ENCODE measurements at regions not wholly inside any gene's neighbourhood (a gene's known extent, or its start where the extent isn't known, plus 50 kb on each side); places are given as distances from the start of the nearest gene placed in this dataset.

- in situ Hi-C loops (cut with MboI; ENCODE audit: low sequenced_read_pairs): no loop called here
Measured at GRCh38 chr11:116537121-116537520, 235.7 kb downstream of the BUD13 start.

DNA sequence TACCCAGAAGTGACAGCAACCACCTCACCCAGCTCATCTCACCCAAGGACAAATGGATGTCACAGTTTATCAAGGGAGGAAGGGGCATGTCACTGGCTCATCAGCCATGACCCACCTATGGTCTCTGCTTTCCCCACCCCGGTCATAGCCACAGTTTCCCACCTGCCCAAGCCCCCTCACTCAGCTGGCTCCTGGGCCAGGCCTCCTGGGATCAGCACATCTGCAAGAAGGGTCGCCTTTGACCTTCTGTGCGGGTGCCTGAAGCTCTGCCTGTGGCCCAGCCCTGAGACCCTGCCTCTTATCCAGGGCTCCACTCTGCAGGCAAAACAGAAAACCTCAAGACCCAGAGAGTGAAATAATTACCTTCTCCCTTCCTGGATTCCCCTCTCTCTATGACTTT is 236.4 kb downstream of the BUD13 start:
- in situ Hi-C loops (cut with MboI; ENCODE audit: low sequenced_read_pairs): no loop called here

DNA sequence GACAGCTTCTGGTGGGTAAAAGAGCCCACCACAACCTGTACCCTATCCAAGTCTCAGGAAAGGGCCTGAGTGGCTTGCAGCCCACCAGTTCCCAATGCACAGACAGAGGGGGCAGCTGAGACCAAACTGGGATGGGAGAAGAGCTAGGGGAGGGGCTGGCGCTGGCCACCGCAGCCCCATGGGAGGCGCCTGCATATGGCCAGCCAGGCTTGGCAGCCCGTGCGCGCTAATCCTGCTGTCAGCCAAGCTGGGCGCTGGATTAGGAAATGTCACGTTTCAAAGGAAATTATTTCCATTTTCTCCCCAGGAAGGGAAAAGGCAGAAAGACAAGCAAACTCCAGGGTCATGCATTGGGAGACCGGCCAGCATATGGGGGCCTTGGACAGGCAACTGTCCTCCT is 236.8 kb downstream of the BUD13 start:
- in situ Hi-C loops (cut with MboI; ENCODE audit: low sequenced_read_pairs): no loop called here

DNA sequence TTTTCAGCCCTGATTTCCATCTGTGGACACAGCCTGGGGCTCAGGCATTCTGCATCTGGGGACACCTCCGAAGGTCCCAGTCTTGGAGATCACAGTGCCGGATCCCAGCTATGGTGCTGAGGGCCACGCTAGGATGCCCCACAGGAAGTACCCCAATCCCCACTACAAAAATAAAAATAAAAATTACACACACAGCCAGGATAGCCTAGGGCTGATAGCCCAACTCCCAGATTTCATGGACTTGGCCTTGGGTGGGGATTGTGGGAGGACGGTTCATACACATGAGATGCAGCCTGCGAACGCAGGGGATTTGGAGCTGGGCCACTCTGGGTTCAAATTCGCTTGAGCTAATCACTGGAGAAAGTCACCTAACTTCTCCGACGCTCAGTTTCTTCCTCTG is 237.7 kb downstream of the BUD13 start:
- in situ Hi-C loops (cut with MboI; ENCODE audit: low sequenced_read_pairs): no loop called here

DNA sequence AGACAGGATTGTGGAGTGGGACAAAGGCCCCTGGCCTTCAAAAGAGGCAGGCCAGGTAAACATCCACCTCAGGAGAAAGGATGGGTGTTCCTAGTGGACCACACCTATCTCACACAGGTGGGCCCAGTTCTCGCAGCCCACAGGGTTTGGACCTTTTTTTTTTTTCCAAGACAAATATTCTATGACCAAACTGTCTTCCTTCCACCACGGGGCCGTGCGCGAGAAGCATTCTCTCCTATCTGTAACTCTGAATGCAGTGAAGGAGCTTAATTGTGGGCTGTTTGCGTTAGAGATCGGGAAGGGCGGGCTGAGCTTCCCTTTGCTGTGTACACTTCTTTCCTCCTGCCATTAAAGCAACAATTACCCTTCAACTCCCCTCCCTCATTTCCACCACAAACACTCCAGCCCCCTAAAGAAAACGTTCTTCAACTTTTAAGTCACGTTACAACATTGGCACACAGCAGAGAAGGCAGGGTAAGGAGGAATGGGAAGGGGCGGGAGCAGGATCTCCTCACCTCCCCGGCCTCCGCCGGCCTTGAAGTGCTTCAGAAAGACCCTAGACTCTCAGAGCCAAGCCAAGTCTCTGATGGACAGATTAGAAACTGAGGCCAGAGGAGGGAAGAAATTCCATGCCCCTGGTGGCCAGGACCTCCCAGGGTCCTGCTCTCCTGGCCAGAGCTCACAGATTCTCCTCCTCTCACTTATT is 238.4 kb downstream of the BUD13 start:
- in situ Hi-C loops (cut with MboI; ENCODE audit: low sequenced_read_pairs): no loop called here

DNA sequence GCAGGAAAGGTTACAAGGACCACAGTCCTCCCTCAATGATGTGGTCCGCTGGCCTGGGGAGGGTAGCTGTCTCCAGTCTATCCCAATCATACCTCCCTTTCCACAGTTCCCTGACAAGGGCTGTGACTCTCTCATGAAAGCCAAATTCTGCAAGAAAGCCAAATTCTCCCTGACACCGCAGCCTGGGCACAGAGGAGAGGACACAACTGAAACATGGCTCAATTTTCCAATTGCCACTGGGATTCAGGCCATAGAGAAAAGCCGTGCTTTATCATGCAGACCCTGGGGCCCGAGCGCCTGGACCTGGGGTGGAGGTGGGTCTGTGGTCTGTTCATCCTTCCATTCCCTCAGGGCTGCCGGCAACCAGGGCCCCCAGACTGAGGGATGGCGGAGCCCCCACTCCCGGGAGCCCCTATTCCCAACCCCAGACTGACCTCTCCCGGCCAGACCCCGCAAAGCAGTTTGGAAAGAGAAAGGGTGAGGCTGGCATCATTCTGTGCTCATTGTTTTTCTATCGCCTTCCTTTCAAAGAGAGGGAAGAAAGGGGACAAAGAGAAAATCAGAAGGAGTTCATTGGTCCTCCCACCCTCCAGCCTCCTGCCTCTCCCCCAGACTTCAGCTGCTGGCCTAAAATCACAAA is 239.5 kb downstream of the BUD13 start:
- in situ Hi-C loops (cut with MboI; ENCODE audit: low sequenced_read_pairs): no loop called here

DNA sequence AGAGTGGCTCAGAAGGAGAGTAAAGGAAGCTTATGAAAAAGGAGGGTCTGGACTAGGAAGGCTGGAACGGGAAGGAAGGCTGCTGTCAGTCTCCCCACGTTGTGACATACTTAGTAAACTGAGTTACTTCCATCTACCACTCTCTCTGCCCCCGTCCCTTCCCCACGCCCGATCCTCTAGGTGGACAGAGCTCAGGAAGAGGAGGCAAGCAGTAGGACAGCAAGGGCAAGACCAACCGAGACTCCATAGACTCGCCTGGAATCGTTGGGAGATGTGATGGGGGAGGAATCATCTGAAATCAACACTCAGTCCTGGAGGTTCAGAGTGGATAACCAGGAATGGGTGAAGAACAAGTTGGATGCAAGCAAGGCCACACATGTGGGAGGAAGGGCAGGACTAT is 240.7 kb downstream of the BUD13 start:
- in situ Hi-C loops (cut with MboI; ENCODE audit: low sequenced_read_pairs): no loop called here

GRCh38 chr11:116530705-116531104 is 242.1 kb downstream of the BUD13 start:
- in situ Hi-C loops (cut with MboI; ENCODE audit: low sequenced_read_pairs): no loop called here

- in situ Hi-C loops (cut with MboI; ENCODE audit: low sequenced_read_pairs): no loop called here
Measured at GRCh38 chr11:116529271-116529670, 243.5 kb downstream of the BUD13 start.

DNA sequence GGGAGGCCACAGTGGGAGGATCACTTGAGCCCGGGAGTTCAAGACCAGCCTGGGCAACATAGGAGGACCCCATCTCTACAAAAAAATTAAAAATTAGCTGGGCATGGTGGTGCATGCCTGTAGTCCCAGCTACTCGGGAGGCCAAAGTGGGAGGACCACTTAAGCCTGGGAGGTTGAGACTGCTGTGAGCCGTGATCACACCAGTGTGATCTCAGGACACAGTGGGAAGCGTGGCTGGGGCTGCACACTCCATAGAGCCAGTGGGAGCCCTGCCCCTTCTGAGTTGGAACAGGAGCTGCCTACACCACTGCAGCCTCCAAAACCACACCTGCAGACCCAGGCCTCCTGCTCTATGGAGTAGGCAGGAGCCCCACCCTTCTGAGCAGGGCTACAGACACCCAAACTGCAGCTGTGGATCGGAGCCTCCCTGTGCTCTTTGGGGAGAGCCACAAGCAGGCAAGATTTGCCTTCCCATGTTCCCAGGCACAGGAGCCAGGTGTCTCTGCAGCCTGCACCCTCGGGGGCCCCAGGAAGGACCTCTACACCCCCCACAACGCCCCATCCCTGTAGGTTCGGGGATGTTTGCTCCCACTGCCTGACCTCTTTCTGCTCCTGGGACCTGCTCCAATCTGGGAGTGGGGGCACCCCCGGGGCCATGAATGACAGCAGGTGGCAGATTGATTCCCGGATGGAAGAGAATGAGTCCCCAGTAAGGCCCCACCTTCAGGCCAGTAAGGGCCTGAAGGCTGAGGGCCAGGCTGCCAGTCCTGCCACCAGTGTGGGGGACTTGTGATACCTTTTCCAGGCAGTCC is 245.4 kb downstream of the BUD13 start:
- in situ Hi-C loops (cut with MboI; ENCODE audit: low sequenced_read_pairs): no loop called here

DNA sequence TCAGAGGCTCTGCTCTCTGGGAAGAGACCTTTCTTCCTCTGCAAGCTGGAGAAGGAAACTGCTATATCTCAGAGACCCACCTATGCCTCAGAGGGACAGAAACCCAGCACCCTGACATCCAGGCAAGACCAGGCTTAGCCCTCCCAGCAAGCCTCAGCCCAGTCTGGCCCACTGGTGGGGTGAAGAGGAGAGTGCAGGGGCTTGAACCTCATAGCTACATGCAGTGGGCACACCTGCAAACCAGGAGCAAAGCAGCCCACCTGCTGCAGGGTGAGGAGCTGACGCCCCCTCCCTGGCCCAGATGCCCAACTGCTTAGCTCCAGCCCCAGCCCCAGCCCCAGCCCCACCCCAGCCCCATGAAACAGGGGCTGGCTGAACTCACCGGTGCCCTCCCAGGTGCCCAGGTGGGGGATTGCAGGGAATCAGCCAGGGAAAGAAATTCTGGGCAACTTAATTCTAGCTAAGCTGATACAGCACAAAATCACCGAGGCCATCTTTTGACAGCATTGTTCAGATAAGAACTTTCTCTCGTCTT is 246.8 kb downstream of the BUD13 start:
- in situ Hi-C loops (cut with MboI; ENCODE audit: low sequenced_read_pairs): no loop called here

DNA sequence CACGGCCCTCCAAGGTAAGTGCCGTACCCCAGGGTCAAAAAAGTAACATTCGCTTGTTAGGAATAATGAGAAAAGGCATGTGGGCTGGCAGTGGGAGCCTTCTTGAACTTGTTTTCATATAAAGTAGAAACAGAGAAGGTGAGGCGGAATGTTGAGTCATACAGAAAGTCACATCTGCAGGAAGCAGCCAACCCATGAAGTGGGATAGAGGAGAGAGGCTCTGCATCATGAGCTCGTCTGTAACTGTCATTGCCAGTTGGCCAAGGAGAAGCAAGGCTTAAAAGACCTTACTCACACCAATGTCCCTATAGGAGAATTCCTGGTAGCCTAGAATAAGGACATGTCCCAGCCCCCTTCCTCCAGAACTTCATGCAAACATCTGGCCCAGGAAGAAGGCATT is 253.3 kb downstream of the BUD13 start:
- in situ Hi-C loops (cut with MboI; ENCODE audit: low sequenced_read_pairs): no loop called here

GRCh38 chr11:116518141-116518540 is 254.6 kb downstream of the BUD13 start:
- in situ Hi-C loops (cut with MboI; ENCODE audit: low sequenced_read_pairs): no loop called here

DNA sequence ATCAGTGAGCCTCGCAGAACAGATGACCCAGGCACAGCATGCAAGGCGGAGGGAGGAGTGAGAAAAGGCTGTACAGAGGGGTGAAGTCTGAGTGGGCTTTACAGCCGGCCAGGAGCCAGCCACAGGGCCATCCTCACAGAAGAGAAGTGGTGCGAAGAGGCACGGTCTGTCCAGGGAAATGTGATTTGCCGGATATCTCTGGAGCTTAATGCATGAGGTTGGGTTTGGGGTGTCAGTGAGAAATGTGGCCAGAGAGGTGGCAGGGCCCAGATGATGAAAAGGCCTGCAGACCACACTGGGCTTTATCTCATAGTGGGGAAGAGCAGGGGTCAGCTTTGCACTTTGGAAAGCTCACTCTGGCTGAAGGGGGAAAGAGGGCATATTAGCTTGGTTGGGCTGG is 255.2 kb downstream of the BUD13 start:
- in situ Hi-C loops (cut with MboI; ENCODE audit: low sequenced_read_pairs): no loop called here

GRCh38 chr11:116517077-116517476 is 255.7 kb downstream of the BUD13 start:
- in situ Hi-C loops (cut with MboI; ENCODE audit: low sequenced_read_pairs): no loop called here

DNA sequence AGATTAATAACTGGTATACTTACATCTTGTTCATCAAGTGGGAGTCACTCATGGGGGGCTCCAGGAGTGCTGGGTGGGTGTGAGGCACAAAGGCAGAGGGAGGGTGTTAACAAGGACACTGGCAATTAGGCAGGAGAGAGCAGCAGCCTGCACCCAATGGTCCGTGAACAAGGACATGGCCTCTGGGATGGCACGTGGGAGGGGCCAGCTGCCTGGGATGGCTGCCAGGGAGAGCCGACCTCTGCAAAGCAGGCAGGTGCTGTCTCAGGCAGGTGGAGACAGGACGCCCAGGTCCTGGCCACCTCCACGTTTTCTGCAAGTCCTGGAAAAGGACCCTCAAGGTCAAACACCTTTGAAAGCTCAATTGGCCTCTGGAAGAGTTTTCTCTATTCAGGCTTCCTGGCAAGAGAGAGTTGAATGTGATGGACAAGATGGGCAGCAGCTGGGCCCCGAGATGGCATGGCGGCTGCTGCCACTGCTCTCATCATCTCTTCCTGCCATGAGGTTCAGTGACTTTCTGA is 257.1 kb downstream of the BUD13 start:
- in situ Hi-C loops (cut with MboI; ENCODE audit: low sequenced_read_pairs): no loop called here

GRCh38 chr11:116513894-116514293 is 258.9 kb downstream of the BUD13 start:
- in situ Hi-C loops (cut with MboI; ENCODE audit: low sequenced_read_pairs): no loop called here

DNA sequence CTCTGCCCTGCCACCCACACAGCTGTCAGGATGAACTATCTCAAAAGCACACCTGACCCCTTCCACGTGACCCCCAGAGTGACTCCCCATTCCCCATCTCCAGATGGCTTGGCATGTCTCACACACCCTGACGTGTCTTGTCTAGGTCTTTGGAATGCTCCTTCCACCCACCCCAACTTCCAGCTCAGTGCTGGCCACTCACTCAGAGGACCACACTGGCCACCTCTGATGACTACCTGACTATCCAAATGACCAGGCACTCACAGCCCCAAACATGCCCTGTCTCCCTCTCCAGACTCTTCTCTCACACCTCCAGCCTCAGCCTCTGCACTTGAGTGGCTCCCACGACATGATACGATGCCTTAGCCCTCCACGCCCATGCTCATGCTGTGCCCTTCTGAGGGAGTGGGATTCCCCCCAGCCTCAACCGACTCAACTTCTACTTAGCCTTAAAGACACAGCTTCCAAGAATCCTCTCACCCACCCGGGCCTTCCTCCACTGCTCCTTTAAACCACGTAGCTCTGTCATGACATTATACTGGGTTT is 259.4 kb downstream of the BUD13 start:
- in situ Hi-C loops (cut with MboI; ENCODE audit: low sequenced_read_pairs): no loop called here

DNA sequence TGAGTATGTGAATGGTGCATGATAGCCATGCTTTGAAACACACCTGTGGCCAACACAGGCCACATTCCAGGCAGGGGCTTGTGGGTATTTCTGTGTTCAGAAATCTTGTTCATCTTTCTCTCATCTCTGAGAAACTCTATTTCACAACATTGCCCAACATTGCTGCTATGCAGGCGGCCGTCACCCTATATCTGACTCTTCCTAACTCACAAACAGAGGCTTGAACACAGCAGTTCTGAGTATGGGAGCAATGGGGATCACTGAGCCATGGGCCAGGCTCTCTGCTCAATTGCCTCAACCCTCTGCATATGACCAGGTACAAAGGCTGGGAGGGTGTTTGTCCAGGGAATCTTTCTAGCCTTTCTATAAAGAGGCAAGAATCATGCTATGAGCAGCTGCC is 259.9 kb downstream of the BUD13 start:
- in situ Hi-C loops (cut with MboI; ENCODE audit: low sequenced_read_pairs): no loop called here

DNA sequence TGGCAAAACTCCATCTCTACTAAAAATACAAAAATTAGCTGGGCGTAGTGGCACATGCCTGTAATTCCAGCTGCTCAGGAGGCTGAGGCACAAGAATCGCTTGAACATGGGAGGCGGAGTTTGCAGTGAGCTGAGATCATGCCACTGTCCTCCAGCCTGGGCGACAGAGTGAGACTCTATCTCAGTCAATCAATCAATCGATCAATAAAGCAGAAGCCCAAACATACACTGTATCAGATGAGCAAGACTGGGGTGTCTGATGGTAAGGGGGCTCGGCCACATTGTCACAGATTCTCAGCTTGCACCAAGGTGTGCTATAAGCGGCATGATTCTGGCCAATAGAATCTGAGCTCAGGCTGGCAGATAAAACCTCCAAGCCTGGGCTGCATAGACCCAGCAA is 261.1 kb downstream of the BUD13 start:
- in situ Hi-C loops (cut with MboI; ENCODE audit: low sequenced_read_pairs): no loop called here

All from HL-60/S4 (cell line).